GM12878 (cell line): ENCODE measurements at regions not wholly inside any gene's neighbourhood (a gene's known extent, or its start where the extent isn't known, plus 50 kb on each side); places are given as distances from the start of the nearest gene placed in this dataset.

Experiments
- ATAC-seq: fragments of 200-7000 bp; cut with Tn5 transposase; 3 replicates; pipeline ENCODE4 v1.9.1; 2020; ENCODE audit warnings: mild to moderate bottlenecking, moderate library complexity
- BruUV-seq: library from RNA; stranded (reverse); fragments of 400-500 nt; replicated peaks from 2 replicates; lab custom pipeline; 2021; lab: Mats Ljungman, UMichigan
- CTCF ChIA-PET: fragments of 300-600 bp; sonication (Branson Sonifier 250); formaldehyde crosslinking; extraction: SDS; loops from one replicate; lab custom pipeline; 2021; ENCODE audit warnings: inconsistent platforms; lab: Yijun Ruan, JAX
- POLR2A ChIA-PET: fragments of 350-600 bp; formaldehyde crosslinking; extraction: SDS; loops from one replicate; lab custom pipeline; 2021; ENCODE audit warnings: inconsistent platforms; lab: Charles Lee
- RAD21 ChIA-PET: fragments of 300-600 bp; sonication (Branson Sonifier 250); formaldehyde crosslinking; loops from one replicate; lab custom pipeline; 2023; ENCODE audit warnings: antibody characterized with exemption; ENCODE audit not compliant: unreplicated experiment; lab: Charles Lee
- SMC1A ChIA-PET: fragments of 300-600 bp; sonication (Branson Sonifier 250); formaldehyde crosslinking; loops from one replicate; lab custom pipeline; 2023; ENCODE audit not compliant: unreplicated experiment, uncharacterized antibody; lab: Charles Lee
- DNase-seq: peaks from one replicate; pipeline ENCODE4 v3.0.0-alpha.2; 2011; ENCODE audit warnings: low read depth, low spot score
- FAIRE-seq: peaks from 3 replicates; lab custom pipeline; 2011; peaks lifted over from hg19 to GRCh38; lab: Jason Lieb, UNC
- H2AFZ ChIP-seq: 2 replicates; pipeline ENCODE4 v1.6.0; 2011; ENCODE audit warnings: low read depth, low read length, control low read depth; ENCODE audit not compliant: control insufficient read depth
- H3K27ac ChIP-seq: 2 replicates; pipeline ENCODE4 v1.5.1; 2011; ENCODE audit warnings: control low read depth; ENCODE audit not compliant: control insufficient read depth, insufficient read depth
- H3K27me3 ChIP-seq, 2 experiments: replicated peaks in 1 of 2; 2 replicates each; pipeline versions ENCODE4 v1.6.0 to v1.6.1; 2011; ENCODE audit warnings: low read length in 1 of 2; ENCODE audit not compliant: control insufficient read depth in 2 of 2, insufficient read depth in 2 of 2
- H3K36me3 ChIP-seq, 2 experiments: 2 replicates each; pipeline ENCODE4 v1.5.1; 2011; ENCODE audit warnings: low read length in 1 of 2; ENCODE audit not compliant: control insufficient read depth in 2 of 2, insufficient read depth in 2 of 2
- H3K4me1 ChIP-seq: 2 replicates; pipeline ENCODE4 v1.6.1; 2011; ENCODE audit warnings: mild to moderate bottlenecking, low read length, moderate library complexity, mixed read lengths; ENCODE audit not compliant: control insufficient read depth, insufficient read depth
- H3K4me2 ChIP-seq: 2 replicates; pipeline ENCODE4 v1.6.0; 2011; ENCODE audit warnings: control low read depth; ENCODE audit not compliant: control insufficient read depth, insufficient read depth
- H3K4me3 ChIP-seq: fragments of 200-600 bp; sonication (generic); 2 replicates; pipeline ENCODE4 v1.5.1; 2016
- H3K79me2 ChIP-seq: 2 replicates; pipeline ENCODE4 v1.6.0; 2011; ENCODE audit warnings: low read length; ENCODE audit not compliant: control insufficient read depth, insufficient read depth
- H3K9ac ChIP-seq: 2 replicates; pipeline ENCODE4 v1.8.0; 2011; ENCODE audit warnings: low read length, control low read depth, mixed read lengths; ENCODE audit not compliant: control insufficient read depth, insufficient read depth
- H3K9me3 ChIP-seq: replicated peaks from 3 replicates; pipeline ENCODE4 v1.5.1; 2011; ENCODE audit warnings: mild to moderate bottlenecking, low read length; ENCODE audit not compliant: control insufficient read depth, insufficient read depth
- H4K20me1 ChIP-seq: 2 replicates; pipeline ENCODE4 v1.6.0; 2011; ENCODE audit not compliant: control insufficient read depth, insufficient read depth
- BCL11A ChIP-seq: IDR thresholded peaks from 2 replicates; pipeline ENCODE4 v1.6.1; 2011; ENCODE audit warnings: low read depth, low read length
- CBX3 ChIP-seq: fragments of 200-600 bp; sonication (generic); IDR thresholded peaks from 2 replicates; pipeline ENCODE4 v1.6.1; 2016; ENCODE audit warnings: low read depth, borderline replicate concordance
- EGR1 ChIP-seq, 2 experiments: IDR thresholded peaks; 1 replicate in 1 of 2; 2 replicates in 1 of 2; pipeline ENCODE4 v1.6.1; 2011 to 2012; ENCODE audit warnings: low read depth in 2 of 2, low read length in 2 of 2, borderline replicate concordance in 1 of 2, mild to moderate bottlenecking in 1 of 2, moderate library complexity in 1 of 2
- ELK1 ChIP-seq: IDR thresholded peaks from 2 replicates; pipeline ENCODE4 v1.6.1; 2012; ENCODE audit warnings: low read depth, low read length, improper control_type of control experiment
- FOXM1 ChIP-seq: IDR thresholded peaks from 2 replicates; pipeline ENCODE4 v1.6.1; 2012; ENCODE audit warnings: low read depth, mild to moderate bottlenecking, inconsistent platforms, low read length, moderate library complexity
- HDAC2 ChIP-seq: fragments of 200-600 bp; sonication (generic); IDR thresholded peaks from 2 replicates; pipeline ENCODE4 v1.6.1; 2017
- HSF1 ChIP-seq: fragments of 150-350 bp; IDR thresholded peaks from 2 replicates; pipeline ENCODE4 v1.6.1; 2014; ENCODE audit warnings: mild to moderate bottlenecking, low read depth, low read length
- KDM1A ChIP-seq: fragments of 200-600 bp; sonication (generic); IDR thresholded peaks from 2 replicates; pipeline ENCODE4 v1.6.1; 2016; ENCODE audit warnings: borderline replicate concordance
- NBN ChIP-seq: fragments of 450-650 bp; IDR thresholded peaks from 2 replicates; pipeline ENCODE4 v1.6.1; 2016
- NFXL1 ChIP-seq: fragments of 450-650 bp; IDR thresholded peaks from 2 replicates; pipeline ENCODE4 v1.6.1; 2017; ENCODE audit warnings: antibody characterized with exemption, mild to moderate bottlenecking, borderline replicate concordance
- NR2C2 ChIP-seq: IDR thresholded peaks from 2 replicates; pipeline ENCODE4 v1.6.1; 2011; ENCODE audit warnings: borderline replicate concordance, low read depth; ENCODE audit not compliant: control insufficient read depth, insufficient read length
- POLR2AphosphoS5 ChIP-seq: IDR thresholded peaks from 2 replicates; pipeline ENCODE4 v1.6.1; 2011; ENCODE audit warnings: mild to moderate bottlenecking, low read length, inconsistent platforms
- RELA ChIP-seq: fragments of 450-650 bp; IDR thresholded peaks from 2 replicates; pipeline ENCODE4 v1.8.0; 2014; ENCODE audit warnings: borderline replicate concordance; ENCODE audit not compliant: partially characterized antibody
- SREBF2 ChIP-seq: IDR thresholded peaks from 2 replicates; pipeline ENCODE4 v1.6.1; 2012; ENCODE audit warnings: mild to moderate bottlenecking, low read length
- SUZ12 ChIP-seq: fragments of 200-600 bp; sonication (generic); IDR thresholded peaks from one replicate; pipeline ENCODE4 v1.6.1; 2018; ENCODE audit warnings: antibody characterized with exemption, mild to moderate bottlenecking; ENCODE audit not compliant: unreplicated experiment
- TBL1XR1 ChIP-seq: IDR thresholded peaks from 2 replicates; pipeline ENCODE4 v1.6.1; 2012; ENCODE audit warnings: low read depth, low read length, improper control_type of control experiment
- ZBED1 ChIP-seq: IDR thresholded peaks from 2 replicates; pipeline ENCODE4 v1.6.1; 2016; ENCODE audit warnings: borderline replicate concordance
- ZNF592 ChIP-seq: fragments of 450-650 bp; IDR thresholded peaks from 2 replicates; pipeline ENCODE4 v1.6.1; 2017; ENCODE audit warnings: mild to moderate bottlenecking, moderate library complexity
- ZZZ3 ChIP-seq: IDR thresholded peaks from 2 replicates; pipeline ENCODE4 v1.6.1; 2011; ENCODE audit warnings: low read depth; ENCODE audit not compliant: control insufficient read depth, insufficient read length
- WGBS: methylation state at CpG from one replicate; pipeline ENCODE4 v1.1.6; 2016; ENCODE audit warnings: low lambda C conversion rate; ENCODE audit not compliant: insufficient replicate concordance, insufficient coverage; ENCODE audit errors: missing lambda C conversion rate; 5-methylcytosine and 5-hydroxymethylcytosine counted together
- in situ Hi-C: fragments of 300-500 bp; cut with MboI; formaldehyde crosslinking; loops from 9 replicates; pipeline ENCODE4 v1.14.3; 2018; ENCODE audit warnings: mixed read lengths
- intact Hi-C: fragments of 100-400 bp; cut with micrococcal nuclease; formaldehyde crosslinking; loops from one replicate; pipeline ENCODE4 v1.14.2; 2022; ENCODE audit not compliant: unreplicated experiment

GRCh38 chr5:9737265-9737664, 107.1 kb upstream of the TAS2R1 start:
- Histone ChIP-seq H3K4me3 (no peak overlapping the region), H4K20me1 (no peaks in the 10 kb centered on the region), H3K36me3 (no peaks in the 10 kb centered on the region), H3K79me2 (no peaks in the 10 kb centered on the region), H3K4me2 (no peak overlapping the region), H3K27ac (no peak overlapping the region), H3K9me3 (no peaks in the 10 kb centered on the region), H2AFZ (no peak overlapping the region), H3K27me3 (no peaks in the 10 kb centered on the region), H3K9ac (no peak overlapping the region), H3K4me1 (no peaks in the 10 kb centered on the region)
- 19% methylated on average over 4 of the region's 4 CpGs for WGBS
- FAIRE-seq (no peak), ATAC-seq (no peak), DNase-seq (no peak)
- SMC1A ChIA-PET: interaction anchor here (1.0 to 1.2 kb wide), 2 partner anchors 20 to 27 kb away, joined by 3 to 4 read pairs; no protein-coding TSS in a partner anchor
- RAD21 ChIA-PET: no interaction called here
- POLR2A ChIA-PET: no interaction called here
- in situ Hi-C loops (no loop called here), intact Hi-C loops (no loop called here)
- BruUV-seq: no TSS peak
- CTCF ChIA-PET: no interaction called here
- TF ChIP-seq POLR2AphosphoS5: no peak
- no peak for TF ChIP-seq FOXM1
- TF ChIP-seq NR2C2: no peak
- no peak for TF ChIP-seq KDM1A
- TF ChIP-seq SUZ12: no peak
- no peak for TF ChIP-seq BCL11A
- no peak for TF ChIP-seq ZZZ3
- no peak for TF ChIP-seq NBN
- no peak for TF ChIP-seq HSF1
- TF ChIP-seq CBX3: no peak
- no peak for TF ChIP-seq SREBF2
- no peak for TF ChIP-seq NFXL1
- TF ChIP-seq RELA: no peak
- no peak for TF ChIP-seq TBL1XR1
- no peak for TF ChIP-seq ZNF592
- TF ChIP-seq ZBED1: no peak
- TF ChIP-seq EGR1 (IDR thresholded peaks at IDR 0.05; ENCODE audit: borderline replicate concordance in 1 of 2, low read depth in 2 of 2, low read length in 2 of 2): no peak
- no peak for TF ChIP-seq ELK1
- no peak for TF ChIP-seq HDAC2
